ENCODE measurements at regions not wholly inside any gene's neighbourhood (a gene's known extent, or its start where the extent isn't known, plus 50 kb on each side); places are given as distances from the start of the nearest gene placed in this dataset.

DNA sequence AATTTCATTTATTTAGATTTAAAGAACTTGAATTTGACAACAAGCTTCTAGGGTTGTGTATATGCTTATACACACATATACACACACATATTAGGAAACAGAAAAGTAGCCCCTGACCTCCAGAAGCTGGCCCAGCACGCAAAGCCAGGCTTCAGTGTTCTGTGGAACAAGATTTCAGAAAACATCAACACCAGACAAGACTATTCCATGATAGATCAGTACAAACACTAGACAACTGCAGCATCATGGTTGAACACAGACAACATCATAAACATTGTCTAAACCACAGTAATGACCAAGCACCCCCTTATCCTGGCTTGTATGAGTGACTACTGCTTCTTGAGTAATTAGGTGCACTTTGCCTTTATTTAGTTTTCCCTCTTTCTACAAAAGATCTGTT, 457.6 kb downstream of the TMEM182 start:
- no peak overlapping the region for H3K27ac ChIP-seq
- 76 to 96% methylated on average over 1 of the region's 1 CpG for WGBS, 2 donors
- H3K4me3 ChIP-seq: no peak overlapping the region
- no peaks in the 10 kb centered on the region for H3K27me3 ChIP-seq
- intact Hi-C loops (cut with DNase I; ENCODE audit: low total_unique reads): no loop called here
- no peaks in the 10 kb centered on the region for H3K9me3 ChIP-seq
- no peaks in the 10 kb centered on the region for H3K36me3 ChIP-seq (ENCODE audit: low read depth, missing control alignments)
- TF ChIP-seq POLR2A (IDR thresholded peaks at IDR 0.05): no peak
- TF ChIP-seq, protein P1, sequence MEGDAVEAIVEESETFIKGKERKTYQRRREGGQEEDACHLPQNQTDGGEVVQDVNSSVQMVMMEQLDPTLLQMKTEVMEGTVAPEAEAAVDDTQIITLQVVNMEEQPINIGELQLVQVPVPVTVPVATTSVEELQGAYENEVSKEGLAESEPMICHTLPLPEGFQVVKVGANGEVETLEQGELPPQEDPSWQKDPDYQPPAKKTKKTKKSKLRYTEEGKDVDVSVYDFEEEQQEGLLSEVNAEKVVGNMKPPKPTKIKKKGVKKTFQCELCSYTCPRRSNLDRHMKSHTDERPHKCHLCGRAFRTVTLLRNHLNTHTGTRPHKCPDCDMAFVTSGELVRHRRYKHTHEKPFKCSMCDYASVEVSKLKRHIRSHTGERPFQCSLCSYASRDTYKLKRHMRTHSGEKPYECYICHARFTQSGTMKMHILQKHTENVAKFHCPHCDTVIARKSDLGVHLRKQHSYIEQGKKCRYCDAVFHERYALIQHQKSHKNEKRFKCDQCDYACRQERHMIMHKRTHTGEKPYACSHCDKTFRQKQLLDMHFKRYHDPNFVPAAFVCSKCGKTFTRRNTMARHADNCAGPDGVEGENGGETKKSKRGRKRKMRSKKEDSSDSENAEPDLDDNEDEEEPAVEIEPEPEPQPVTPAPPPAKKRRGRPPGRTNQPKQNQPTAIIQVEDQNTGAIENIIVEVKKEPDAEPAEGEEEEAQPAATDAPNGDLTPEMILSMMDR (IDR thresholded peaks at IDR 0.05): no peak
- no peaks in the 10 kb centered on the region for H3K4me1 ChIP-seq
- DNase-seq: no peak

DNA sequence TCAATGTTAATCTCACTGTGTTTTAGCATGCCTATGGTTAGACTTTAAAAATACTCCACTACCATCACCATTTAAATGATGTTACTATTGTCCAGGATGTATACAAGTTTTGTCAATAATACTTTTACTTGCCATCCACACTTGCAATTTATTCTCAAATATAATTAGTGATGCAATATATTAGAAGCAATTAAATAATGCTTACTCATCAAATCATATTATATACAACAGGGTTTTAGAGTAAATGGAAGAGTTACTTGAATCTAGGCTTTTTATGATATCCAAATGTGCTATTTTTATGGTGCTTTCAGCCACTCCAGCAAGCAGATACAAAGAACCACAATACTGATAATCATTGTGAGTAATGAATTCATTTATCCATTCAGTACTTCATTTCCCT, 461.1 kb downstream of the TMEM182 start:
- no peak for DNase-seq
- Histone ChIP-seq H3K9me3 (no peaks in the 10 kb centered on the region), H3K27ac (no peak overlapping the region), H3K4me1 (no peaks in the 10 kb centered on the region), H3K36me3 (ENCODE audit: low read depth, missing control alignments) (no peaks in the 10 kb centered on the region), H3K4me3 (no peak overlapping the region), H3K27me3 (no peaks in the 10 kb centered on the region)
- TF ChIP-seq, protein P1 (IDR thresholded peaks at IDR 0.05): no peak
- no peak for TF ChIP-seq POLR2A (IDR thresholded peaks at IDR 0.05)
- intact Hi-C loops (cut with DNase I; ENCODE audit: low total_unique reads): no loop called here

DNA sequence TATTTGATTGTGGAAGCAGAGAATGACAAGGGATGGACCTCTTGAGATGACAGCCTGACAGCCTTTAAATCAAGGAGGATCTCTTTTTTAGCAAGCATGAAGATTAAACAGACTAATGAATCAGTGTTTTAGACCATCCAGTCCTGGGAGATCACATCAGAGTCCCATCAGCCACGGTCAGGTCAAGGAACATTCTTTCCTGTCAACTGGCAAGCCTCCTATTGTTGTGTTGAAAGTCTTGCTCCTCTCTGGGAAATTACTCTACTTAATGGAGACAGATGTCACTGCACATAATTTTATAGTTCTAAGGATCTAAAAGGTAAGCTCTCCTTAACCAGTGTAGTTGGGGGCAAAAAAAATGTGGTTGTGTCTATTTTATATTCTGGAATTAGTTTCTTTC, 469.0 kb downstream of the TMEM182 start:
- Histone ChIP-seq H3K27me3 (no peaks in the 10 kb centered on the region), H3K4me1 (no peaks in the 10 kb centered on the region), H3K9me3 (no peaks in the 10 kb centered on the region), H3K36me3 (ENCODE audit: low read depth, missing control alignments) (no peaks in the 10 kb centered on the region), H3K4me3 (no peak overlapping the region), H3K27ac (no peak overlapping the region)
- TF ChIP-seq, protein P1 (IDR thresholded peaks at IDR 0.05): no peak
- no peak for TF ChIP-seq POLR2A (IDR thresholded peaks at IDR 0.05)
- intact Hi-C loops (cut with DNase I; ENCODE audit: low total_unique reads): no loop called here
- WGBS, 2 donors: 41 to 44% methylated on average over 1 of the region's 1 CpG
- no peak for DNase-seq

DNA sequence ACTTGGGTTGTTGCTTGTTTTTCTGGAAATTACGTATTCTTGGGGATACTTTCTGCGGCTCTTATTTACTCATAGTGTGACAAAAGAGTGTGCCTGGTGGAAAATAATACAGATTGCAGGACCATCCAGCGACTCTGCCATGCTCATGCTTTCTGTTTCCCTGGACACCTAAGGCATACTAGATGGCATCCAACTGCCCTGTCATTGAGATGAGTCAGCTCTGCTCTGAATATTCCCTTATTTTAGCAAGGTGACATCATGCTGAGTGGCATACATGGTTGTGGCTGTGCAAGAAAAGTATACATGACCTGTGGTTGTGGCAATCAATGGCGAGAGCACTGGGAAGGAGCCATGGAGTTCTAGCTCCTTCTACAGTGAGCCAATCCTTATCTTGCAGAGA, 471.0 kb downstream of the TMEM182 start:
- no peak overlapping the region for H3K27ac ChIP-seq
- intact Hi-C loops (cut with DNase I; ENCODE audit: low total_unique reads): no loop called here
- H3K4me1 ChIP-seq: no peaks in the 10 kb centered on the region
- no peak overlapping the region for H3K4me3 ChIP-seq
- no peak for DNase-seq
- WGBS, 2 donors: 75 to 92% methylated on average over 4 of the region's 4 CpGs
- no peaks in the 10 kb centered on the region for H3K27me3 ChIP-seq
- H3K36me3 ChIP-seq (ENCODE audit: low read depth, missing control alignments): no peaks in the 10 kb centered on the region
- TF ChIP-seq, protein P1 (IDR thresholded peaks at IDR 0.05): no peak
- no peak for TF ChIP-seq POLR2A (IDR thresholded peaks at IDR 0.05)
- H3K9me3 ChIP-seq: no peaks in the 10 kb centered on the region

DNA sequence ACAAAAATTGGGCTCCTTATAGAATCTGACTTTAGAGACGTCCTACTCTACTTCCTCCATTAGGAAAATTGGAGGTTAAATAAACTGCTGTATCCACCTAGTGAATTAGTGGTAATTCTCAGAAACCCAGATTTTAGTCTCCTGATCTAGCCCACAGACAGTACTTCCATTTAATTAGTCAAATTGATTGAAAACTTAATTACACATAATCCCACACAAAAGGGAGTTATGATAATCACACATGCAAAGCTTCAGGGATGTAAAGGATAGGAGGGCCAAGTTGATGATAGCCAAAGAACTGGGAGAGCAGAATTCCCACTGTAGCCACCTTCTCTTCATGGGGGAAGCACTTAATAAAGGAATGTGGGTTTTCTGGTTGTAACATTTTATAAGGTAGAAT, 471.9 kb downstream of the TMEM182 start:
- Histone ChIP-seq H3K4me3 (no peak overlapping the region), H3K27me3 (no peaks in the 10 kb centered on the region), H3K27ac (no peak overlapping the region), H3K4me1 (no peaks in the 10 kb centered on the region), H3K36me3 (ENCODE audit: low read depth, missing control alignments) (no peaks in the 10 kb centered on the region), H3K9me3 (no peaks in the 10 kb centered on the region)
- TF ChIP-seq, protein P1 (IDR thresholded peaks at IDR 0.05): no peak
- TF ChIP-seq POLR2A (IDR thresholded peaks at IDR 0.05): no peak
- 68 to 83% methylated on average over 1 of the region's 1 CpG for WGBS, 2 donors
- no peak for DNase-seq
- intact Hi-C loops (cut with DNase I; ENCODE audit: low total_unique reads): no loop called here

All from testis (tissue), 2 donors.